UCSD-AML1 (cell line): ENCODE measurements at regions not wholly inside any gene's neighbourhood (a gene's known extent, or its start where the extent isn't known, plus 50 kb on each side); places are given as distances from the start of the nearest gene placed in this dataset.
"Not testable (repeated sequence)": the region's sequence is repeated elsewhere in the genome, so short reads cannot be mapped to it uniquely, and the experiment has no call there.

ENCODE experiments used
- DNase-seq: peaks from one replicate; lab custom pipeline; 2025; ENCODE audit not compliant: unreplicated experiment; lab: John Stamatoyannopoulos, UW

DNA sequence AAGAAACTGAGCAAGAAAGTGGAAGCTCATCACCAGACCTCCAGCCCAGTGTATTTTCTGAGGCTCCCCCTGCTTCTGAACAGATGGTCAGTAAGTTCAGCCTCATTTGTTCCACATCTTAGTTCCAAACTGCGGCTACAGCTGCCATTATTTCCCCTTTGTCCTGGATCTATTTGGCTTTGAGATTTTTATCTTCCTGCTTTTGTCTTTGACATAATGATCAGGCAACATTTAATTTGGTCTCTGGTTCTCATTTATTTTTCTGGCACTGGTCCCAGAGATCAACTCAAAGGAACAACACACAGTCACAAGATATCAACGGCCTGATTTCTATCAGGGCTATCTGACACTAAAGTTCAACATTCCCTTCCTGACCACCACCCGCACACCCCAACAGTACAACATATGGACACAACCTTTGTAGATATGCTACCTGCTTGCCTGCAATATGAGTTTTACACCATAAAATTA, 137.5 kb downstream of the FAM76B start:
- no peak for DNase-seq

DNA sequence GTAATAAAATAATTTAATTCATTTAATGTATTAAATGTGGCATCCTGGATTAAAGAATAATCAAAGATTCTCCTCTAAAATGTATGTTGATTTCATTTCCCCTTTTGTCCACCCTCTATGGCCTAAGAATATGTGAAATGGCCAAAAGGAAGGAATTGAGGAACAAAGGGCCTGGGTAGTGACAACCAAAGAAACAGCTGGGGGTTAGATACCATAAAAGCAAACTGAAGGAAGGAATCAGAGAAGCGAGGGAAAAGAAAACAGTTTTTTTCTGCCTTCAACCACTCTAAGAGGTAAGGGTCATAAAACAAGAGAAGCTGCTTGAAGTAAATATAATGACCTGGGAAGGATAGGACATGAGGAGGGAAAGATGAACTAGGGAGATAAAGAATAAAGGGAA, 139.3 kb downstream of the FAM76B start:
- DNase-seq, result no peak

DNA sequence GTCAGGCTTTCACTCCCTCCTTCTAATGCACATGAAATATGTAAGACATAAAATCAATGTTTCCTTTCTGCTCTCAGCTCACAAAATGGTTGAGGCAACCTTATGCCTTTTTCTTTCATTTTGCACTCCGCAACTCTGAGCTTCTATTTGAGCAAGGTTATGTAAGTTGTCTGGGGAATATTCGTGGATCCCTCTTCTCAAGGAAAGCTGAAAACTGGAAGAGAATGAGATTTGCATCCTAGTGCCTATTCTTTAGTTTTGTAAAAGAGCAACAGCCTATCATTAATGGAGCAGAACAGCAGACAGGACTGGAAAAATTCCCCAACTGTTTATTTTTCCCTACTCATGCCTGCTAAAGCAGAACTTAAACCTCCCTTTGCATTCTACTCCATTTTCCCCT, 141.7 kb downstream of the FAM76B start:
- no peak for DNase-seq

DNA sequence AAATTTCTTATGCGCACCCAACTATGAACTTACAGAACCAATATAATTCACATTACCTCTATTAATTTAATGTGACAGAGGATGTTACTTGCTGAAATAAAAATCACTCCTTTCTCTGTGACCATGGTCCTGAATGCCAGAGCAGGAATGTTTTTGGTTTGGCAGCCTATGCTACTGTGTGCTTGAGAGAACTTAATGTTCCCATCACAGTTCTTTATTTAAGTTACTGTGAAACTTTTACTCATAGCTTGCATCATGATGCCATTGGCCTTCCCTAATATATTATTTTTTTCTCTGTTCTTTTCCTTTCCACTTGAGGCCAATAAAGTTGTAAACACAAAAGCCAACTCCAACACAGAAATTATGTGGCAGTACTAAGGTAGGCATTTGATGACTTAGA, 142.2 kb downstream of the FAM76B start:
- DNase-seq, result no peak

DNA sequence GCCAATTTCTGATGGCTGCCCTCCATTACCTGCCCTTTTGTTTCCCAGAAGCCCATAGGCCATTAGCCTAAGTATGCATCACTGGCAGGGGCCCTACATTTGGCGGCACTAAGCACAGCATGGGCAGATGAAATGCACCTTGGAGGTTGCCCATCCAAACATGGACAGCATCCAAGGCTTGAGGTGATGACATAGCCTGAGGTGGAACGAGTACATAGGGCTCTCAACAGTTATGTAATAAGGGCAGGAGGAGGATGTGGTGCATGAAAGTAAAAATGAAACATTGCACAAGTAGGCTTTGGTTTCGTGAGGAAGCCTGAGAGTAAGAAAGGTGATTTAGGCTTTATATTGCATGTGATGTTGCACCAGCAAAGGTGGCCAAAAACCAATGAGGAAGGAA, 148.1 kb downstream of the FAM76B start:
- DNase-seq, result no peak

DNA sequence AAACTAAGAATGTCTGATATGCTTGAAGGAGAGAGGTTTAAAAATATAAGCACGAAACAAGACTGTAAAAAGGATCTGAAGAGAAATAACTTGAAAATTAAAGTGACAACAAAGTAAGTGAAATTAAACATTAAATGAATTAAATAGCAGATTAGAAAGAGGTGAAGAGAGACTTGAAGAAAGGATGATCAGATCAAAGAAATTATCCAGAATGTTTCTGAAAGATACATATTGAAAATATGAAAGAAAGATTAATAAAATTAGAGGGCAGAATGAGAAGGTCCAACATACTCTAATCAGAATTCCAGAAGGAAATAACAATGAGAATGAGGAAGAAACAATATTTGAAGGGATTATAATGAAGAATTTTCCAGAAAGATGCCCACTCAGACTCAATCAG, 151.1 kb downstream of the FAM76B start:
- DNase-seq, result no peak

DNA sequence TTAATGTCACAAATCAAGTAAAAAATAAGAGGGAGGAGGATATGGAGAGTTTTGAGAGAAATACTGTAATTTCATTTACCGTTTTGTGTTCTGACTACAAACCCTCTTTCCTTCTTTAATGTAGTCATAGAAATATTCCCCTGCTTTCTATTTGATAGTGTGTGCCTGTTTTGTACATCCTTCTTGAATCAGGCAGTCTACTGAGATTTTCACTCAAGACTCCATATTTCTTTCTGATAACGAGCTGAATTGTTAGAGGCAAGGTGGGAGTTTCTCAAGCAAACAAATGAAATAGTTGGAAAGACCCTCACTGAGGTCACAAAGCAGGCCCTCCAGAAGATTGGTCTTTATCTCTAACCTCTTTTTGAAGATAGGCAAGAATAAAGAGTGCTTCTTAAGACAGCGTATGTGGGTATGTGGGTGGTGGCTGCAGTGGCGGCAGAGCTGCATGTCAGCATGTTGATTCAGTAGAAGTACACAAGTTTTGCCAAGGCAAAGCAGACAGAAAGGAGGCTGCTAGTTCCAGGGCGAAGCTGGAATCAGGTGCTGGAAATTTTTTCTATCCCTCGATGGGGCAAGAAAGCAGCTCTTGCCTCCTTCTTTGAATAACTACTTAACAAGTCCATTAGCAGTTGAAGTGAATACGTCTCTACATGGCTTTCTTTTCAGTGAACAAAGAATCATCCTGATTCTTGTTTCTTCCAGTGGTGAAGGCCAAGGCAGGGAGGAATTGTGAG, 164.2 kb downstream of the FAM76B start:
- DNase-seq, result no peak

DNA sequence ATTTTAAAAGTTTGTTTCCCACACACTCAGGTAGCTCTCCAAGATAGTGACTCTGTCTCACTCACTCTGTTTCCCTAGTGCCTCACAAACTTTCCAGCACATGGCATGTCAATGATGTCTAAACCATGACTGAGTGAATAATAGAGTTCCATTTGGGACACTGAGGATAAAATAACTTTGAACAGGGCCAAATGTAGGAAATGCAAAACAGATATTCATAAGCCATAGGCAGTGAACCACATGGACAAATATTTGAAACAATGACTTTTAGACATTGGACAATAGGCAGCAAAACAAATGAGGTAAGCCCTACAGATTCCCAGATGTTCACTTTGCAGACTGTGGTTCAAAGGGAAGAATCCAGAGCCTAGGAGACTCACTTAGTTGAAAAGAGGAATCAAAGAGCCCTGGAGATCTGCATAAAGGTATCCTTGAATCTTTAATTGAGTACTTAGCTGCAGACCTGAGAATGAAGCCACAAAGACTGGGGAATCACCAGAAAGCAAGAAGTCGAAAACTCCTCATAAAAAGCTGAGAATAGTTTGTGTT, 173.3 kb downstream of the FAM76B start:
- no peak for DNase-seq

DNA sequence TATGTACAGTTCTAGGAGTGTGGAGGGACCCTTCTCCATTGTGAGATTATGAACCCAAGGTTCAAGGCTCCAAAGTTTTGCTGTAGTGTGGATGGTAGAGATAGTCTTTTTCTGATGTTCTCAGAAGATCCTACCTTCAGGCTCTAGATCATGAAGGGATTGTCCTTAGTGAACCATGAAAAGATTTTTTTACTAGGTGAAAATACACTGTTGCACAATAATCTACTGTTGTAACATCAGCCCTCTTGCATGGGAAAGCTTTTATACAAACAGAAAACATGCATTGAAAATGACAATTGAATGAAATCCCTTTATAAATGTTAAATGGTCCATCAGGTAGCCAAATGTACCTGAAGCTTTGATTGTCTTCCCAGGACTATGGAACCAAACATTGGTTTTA, 177.8 kb downstream of the FAM76B start:
- no peak for DNase-seq

DNA sequence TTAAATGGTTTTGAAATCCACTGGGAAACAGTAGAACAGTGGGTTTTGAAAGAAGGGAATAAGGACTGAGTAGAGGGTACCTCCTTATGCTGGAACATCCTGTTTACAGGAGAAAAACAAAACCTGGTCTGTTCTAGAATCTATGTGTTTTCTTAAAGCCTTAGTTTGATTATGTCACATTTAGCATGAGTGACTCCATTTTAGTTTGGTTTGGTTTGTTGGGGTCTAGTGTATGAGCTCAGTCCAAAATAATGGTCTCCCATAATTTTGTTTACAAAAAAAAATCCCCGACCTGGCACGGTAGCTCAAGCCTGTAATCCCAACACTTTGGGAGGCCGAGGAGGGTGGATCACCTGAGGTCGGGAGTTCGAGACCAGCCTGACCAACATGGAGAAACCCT, 179.4 kb downstream of the FAM76B start:
- not testable (repeated sequence) for DNase-seq

DNA sequence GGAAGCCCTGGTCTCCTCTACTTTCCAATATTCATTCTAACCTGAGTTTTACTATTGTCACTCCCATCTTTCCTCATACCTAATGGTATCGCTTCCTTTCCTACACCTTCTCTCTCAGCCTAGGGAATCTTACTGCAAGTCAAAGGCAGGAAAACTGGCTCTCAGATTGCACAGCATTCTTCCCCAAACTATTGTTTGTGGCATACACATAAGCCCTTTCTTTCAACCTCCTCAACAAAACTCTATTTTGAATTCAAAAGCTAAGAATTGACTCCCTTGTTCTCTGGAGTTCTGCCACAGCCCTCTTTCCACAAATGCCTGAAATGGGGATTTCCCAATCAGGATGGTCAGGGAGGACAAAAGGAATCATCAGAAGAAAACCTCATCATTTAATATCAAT, 181.5 kb downstream of the FAM76B start:
- no peak for DNase-seq

DNA sequence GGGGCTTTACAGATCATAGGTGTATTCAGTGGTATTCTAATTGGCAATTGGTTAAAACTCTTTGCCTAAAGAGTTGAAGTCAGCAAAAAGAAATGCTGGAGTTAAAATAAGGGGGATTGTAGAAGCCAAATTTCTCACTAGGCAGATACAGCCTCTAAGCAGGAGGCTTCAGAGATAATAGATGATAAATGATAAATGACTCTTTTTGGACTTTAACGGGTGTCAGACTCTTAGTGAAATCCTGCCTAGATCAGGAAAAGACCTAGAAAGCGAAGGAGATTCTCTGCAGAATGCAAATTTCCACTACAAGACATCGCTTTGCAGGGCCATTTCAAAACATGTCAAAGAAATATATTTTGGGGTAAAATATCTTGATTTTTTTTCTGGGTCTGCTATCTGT, 182.8 kb downstream of the FAM76B start:
- no peak for DNase-seq

DNA sequence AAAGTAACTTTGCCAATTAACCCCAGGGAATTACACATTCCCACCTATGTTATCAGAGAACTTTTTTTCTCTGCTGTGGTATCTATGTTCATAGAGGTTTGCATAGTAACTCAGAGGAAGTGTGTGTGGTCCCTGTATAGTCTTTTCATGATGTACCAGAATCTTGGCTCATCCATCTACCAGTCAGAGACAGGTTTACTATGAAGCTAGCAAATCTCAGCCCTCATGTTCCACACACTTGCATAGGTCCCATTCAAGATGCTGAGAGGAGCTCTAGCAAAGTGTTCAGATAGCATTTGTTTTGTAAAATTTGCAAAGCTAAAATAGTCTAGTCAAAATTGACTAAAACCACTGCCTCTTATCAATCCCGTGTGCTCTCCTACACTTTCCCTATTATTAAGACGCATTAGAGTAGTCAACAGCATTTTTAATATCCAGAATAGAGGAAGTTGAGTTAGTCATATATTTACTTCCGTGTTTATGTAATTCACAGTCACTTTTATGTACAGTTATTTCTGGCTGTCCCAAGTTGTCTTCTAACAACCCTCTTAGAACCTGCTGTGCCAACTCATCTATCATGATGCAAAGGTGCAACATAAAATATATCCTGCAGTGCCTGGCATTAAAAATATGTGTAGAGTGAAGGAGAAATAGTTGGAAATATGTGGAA, 184.2 kb downstream of the FAM76B start:
- DNase-seq, result no peak

DNA sequence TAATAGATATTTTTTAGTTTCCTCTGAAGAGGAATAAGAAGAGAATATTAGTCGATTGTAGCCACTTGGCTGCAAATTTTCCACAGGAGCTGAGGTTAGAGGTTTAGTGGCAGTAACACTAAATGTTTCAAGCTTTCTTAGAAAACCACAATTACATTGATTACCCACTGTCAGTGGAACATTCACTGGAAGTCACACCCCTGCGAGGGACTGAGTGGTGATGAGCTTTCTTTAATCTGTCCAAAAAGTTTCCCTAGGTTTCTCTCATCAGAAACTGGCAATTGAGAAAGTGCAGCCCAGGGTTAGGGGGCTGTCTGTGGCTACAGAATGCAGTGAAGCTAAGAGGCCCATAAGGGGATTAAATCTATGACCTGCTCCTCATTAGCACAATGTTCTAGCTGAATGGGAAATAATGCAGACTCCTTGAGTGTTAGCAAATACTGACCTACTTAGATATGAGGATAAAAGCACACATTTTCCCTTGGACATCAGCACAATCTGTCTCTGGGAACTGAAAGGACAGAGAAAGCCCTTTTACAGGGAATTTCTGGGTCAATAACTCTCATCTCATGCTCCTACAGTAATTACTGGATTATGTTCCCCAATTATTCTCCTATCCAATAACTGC, 189.5 kb downstream of the FAM76B start:
- DNase-seq, result no peak

DNA sequence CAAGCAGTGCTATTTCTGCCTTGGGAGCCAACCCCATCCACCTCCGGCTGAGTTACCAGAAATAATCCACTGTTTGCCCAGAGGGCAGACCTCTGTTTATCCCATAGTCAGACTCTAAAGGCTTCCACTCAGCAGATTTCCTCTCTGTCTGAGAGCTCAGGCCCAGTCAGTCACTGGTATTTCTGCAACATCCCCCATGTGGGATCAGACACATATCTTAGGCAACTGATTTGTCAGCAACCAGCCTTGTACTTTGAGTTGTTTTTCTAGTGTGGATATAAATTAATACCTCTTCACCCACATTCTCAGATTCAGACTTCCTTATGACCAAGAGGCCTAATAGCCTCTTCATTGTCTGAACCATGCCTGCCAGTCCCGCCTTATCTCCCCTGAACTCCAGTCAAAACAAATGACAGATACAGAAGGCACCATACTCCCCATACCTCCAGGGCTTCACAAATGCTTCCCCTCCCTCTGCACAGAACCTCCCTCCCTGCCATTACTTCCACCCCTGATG, 193.6 kb downstream of the FAM76B start:
- DNase-seq, result no peak

DNA sequence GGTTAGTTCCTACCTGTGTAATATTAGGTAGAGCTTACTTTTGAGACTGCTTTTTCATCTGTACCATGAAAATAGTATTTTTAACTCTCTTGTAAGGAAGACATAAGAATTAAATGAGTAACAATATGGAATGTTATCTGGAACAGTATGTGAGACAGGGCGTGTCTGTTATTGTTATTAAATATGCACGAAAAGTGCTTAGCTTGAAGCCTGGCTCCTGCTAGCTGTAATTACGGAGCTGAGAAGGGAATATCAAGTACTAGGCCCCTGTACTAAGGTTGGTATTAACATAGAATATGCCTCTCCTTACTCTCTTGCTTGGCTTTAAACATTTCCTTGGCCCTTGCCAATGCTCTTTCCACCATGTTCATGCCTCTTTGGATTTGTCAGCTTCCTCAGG, 194.0 kb downstream of the FAM76B start:
- DNase-seq, result no peak

DNA sequence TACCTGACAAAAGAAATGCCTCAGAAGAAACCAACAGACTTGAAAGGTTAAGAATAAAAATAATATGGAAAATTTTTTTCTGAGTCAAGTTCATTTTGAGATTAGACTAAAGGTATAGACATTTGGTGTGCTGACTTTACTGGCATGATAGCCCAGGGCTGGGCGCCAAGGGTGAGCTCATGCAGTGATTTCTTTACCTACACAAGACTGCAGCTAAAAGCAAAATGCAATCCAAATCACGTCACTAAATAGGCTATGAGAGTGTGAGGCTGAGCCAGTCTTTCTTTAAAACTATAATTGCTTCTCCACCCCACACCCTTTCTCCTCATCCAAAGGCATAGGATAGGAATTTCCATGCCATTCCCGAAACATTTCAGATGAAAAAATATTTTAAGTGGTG, 196.5 kb downstream of the FAM76B start:
- DNase-seq, result no peak

DNA sequence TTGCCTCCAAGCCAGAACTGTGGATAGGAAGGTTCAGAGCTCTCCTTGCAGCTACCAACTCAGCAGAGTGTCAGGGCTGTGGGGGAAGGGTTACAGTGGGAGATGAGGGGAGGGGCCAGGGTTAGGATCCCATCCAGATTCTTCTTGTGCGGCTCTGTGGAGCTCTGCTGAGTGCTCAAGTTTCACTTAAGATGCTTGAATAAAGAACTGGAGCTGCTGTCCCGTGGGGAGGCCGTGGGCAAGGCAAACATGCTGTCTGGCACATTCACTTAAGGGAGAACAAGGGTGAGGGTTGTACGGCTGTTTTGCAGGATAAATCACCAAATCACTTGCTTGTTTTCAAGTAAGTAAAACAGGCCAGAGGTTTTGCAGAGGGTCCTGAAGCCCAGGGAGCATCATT, 197.1 kb downstream of the FAM76B start:
- DNase-seq, result no peak

DNA sequence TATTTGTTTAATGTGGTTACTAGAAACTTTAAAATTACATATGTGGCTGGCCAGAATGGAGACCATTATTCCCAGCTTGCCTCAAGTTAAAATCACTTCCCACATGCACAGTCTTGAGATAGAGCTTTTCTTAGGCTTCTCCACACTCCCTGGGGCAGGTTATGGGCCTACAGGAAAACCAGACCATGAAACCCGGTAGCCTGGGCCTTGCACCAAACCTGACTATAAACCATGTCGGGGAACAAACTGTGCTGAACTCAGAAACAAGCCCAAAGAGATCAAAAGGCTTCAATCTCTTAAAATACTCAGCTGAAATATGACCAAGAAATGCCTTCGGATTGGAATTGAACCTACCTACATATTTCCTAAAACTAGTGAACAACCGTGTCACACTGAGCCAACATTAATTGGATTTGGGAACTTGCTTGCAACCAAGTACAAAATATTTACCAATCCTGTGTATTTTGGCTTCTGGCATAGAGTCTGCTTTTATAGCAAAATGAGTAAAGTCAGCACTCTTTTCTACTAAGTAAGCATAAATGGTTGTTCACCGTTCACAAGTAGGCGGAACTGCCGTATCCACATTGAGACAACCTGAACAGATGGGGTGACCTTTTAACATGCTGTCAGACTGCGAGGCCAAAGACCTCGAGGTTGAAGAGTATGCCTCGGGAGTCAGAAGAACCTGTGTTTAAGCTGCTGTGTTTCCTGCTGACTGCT, 199.5 kb downstream of the FAM76B start:
- DNase-seq, result no peak

DNA sequence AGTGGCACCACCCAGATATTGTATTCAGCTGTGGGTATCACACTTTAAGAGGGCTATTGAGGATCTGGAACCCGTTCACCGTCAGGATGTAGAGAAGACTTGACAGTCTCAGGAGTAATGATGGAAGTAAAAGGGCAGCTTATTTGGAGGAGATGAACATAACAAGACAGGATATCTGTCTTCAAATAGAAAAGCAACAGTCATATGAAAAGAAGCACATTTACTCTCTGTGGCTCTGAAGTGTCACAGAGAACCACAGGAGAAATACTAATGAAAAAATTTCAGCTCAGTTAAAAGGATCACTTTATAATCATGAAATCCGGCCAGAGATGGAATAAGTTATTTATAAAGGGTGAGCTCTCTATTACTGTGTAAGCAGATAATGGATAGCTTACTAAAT, 200.8 kb downstream of the FAM76B start:
- DNase-seq, result no peak

DNA sequence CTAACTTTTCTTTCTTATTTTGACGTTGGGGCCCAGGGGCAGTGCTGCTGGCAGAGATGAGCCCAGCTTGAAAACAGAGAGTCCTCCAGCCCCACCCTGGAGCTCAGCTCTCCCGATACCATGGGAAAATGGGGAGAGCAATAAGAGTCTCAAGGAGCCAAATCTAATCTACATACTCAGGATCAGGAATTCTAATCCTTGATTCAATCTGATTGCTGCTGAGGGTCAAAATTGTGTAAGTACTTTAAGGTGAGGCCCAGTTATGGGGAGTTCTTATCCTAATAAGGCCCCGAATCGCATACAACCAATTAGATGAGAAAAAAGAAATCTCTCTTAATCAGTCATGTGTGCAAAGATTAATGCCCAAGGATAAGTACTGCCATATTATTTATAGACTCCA, 202.9 kb downstream of the FAM76B start:
- DNase-seq, result no peak
